ENCODE measurements at regions not wholly inside any gene's neighbourhood (a gene's known extent, or its start where the extent isn't known, plus 50 kb on each side); places are given as distances from the start of the nearest gene placed in this dataset.

DNA sequence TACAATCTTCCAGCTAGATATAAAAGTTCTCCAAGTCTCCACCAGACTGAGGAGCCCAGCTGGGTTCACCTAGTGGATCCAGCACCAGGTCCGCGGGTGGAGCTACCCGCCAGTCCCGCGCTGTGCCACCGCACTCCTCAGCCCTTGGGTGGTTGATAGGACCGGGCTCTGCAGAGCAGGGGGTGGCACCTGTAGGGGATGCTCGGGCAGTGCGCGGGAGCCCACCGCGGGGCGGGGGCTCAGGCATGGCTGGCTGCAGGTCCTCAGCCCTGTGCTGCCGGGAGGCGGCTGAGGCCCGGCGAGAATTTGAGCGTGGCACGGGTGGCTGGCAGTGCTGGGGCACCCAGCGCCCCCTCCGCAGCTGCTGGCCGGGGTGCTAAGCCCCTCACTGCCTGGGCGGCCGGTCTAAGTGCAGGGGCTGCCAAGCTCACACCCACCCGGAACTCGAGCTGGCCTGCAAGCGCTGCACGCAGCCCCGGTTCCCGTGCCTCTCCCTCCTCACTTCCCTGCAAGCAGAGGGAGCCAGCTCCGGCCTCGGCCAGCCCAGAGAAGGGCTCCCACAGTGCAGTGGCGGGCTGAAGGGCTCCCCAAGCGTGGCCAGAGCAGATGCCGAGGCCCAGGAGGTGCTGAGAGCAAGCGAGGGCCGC is 542.8 kb upstream of the PCDH9 start:
- Histone ChIP-seq H4K20me1 (no peaks in the 10 kb centered on the region), H3K4me1 (no peaks in the 10 kb centered on the region), H3K36me3 (no peaks in the 10 kb centered on the region), H3K9ac (no peak overlapping the region), H3K4me3 (no peak overlapping the region), H3K27ac (no peak overlapping the region), H3K9me3 (peaks cover 10% of the 10 kb centered on the region), H3K27me3 (no peaks in the 10 kb centered on the region), H3K4me2 (no peak overlapping the region)
- TF ChIP-seq Cebpa-rat (IDR thresholded peaks at IDR 0.05): no peak

DNA sequence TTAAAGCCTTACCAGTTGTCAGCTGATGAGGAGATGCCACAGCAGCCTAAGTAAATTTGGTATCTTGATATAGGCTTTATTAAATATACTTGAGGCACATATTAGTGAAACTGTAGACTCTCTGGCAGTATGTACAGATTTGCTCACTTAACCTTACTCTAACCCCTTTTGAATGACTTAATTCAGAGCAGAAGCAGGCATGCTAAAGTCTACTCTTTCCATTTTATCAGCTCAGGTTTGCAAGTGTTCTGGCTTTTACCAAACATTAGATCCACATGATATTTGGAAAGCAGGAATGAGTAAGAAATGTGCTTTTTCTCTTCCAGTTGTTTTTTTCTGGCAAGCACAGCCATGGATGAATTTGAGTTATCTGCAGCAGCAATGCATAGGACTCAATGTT is 541.0 kb upstream of the PCDH9 start:
- TF ChIP-seq Cebpa-rat (IDR thresholded peaks at IDR 0.05): no peak
- Histone ChIP-seq H3K4me2 (no peak overlapping the region), H3K27me3 (no peaks in the 10 kb centered on the region), H3K36me3 (no peaks in the 10 kb centered on the region), H3K4me1 (no peaks in the 10 kb centered on the region), H3K9me3 (peaks cover 10% of the 10 kb centered on the region), H3K4me3 (no peak overlapping the region), H4K20me1 (no peaks in the 10 kb centered on the region), H3K9ac (no peak overlapping the region), H3K27ac (no peak overlapping the region)

DNA sequence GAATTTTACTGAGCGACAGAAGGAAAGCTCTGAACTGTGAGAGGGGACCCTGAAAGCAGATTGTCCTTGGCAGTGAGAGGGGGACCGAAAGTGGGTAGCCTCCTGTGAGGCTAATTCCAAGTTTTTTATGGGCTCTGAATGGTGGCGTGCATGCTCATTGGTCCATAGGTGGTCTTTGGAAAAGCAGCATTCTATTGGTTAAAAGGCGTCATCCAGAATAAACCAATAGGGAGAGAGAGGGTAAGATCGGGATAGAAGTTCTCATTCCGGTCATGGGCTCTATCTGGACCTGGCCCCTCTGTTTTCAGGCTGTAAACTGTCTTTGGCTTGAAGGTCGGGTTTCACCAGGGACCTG is 539.8 kb upstream of the PCDH9 start:
- no peaks in the 10 kb centered on the region for H4K20me1 ChIP-seq
- no peak overlapping the region for H3K4me3 ChIP-seq
- H3K36me3 ChIP-seq: no peaks in the 10 kb centered on the region
- no peak overlapping the region for H3K27ac ChIP-seq
- no peak for TF ChIP-seq Cebpa-rat (IDR thresholded peaks at IDR 0.05)
- H3K27me3 ChIP-seq: no peaks in the 10 kb centered on the region
- no peak overlapping the region for H3K9ac ChIP-seq
- no peak overlapping the region for H3K4me2 ChIP-seq
- peaks cover 10% of the 10 kb centered on the region for H3K9me3 ChIP-seq
- H3K4me1 ChIP-seq: no peaks in the 10 kb centered on the region

- no peak overlapping the region for H3K4me2 ChIP-seq
- TF ChIP-seq Cebpa-rat (IDR thresholded peaks at IDR 0.05): no peak
- no peak overlapping the region for H3K27ac ChIP-seq
- no peaks in the 10 kb centered on the region for H3K27me3 ChIP-seq
- no peaks in the 10 kb centered on the region for H3K4me1 ChIP-seq
- H3K4me3 ChIP-seq: no peak overlapping the region
- H3K9me3 ChIP-seq: peaks cover 10% of the 10 kb centered on the region
- no peaks in the 10 kb centered on the region for H4K20me1 ChIP-seq
- H3K9ac ChIP-seq: no peak overlapping the region
- no peaks in the 10 kb centered on the region for H3K36me3 ChIP-seq
Measured at GRCh38 chr13:67769063-67769986, 539.2 kb upstream of the PCDH9 start.

- Histone ChIP-seq H3K4me3 (no peak overlapping the region), H3K4me1 (no peaks in the 10 kb centered on the region), H3K4me2 (no peak overlapping the region), H3K9ac (no peak overlapping the region), H3K27me3 (no peaks in the 10 kb centered on the region), H3K36me3 (no peaks in the 10 kb centered on the region), H3K9me3 (no peaks in the 10 kb centered on the region), H4K20me1 (no peaks in the 10 kb centered on the region), H3K27ac (no peak overlapping the region)
- TF ChIP-seq Cebpa-rat (IDR thresholded peaks at IDR 0.05): no peak
Measured at GRCh38 chr13:67763984-67764383, 533.8 kb upstream of the PCDH9 start.

GRCh38 chr13:67763384-67763783 is 533.2 kb upstream of the PCDH9 start:
- Histone ChIP-seq H4K20me1 (no peaks in the 10 kb centered on the region), H3K27me3 (no peaks in the 10 kb centered on the region), H3K36me3 (no peaks in the 10 kb centered on the region), H3K9me3 (no peaks in the 10 kb centered on the region), H3K4me2 (no peak overlapping the region), H3K27ac (no peak overlapping the region), H3K4me3 (no peak overlapping the region), H3K4me1 (no peaks in the 10 kb centered on the region), H3K9ac (no peak overlapping the region)
- no peak for TF ChIP-seq Cebpa-rat (IDR thresholded peaks at IDR 0.05)

DNA sequence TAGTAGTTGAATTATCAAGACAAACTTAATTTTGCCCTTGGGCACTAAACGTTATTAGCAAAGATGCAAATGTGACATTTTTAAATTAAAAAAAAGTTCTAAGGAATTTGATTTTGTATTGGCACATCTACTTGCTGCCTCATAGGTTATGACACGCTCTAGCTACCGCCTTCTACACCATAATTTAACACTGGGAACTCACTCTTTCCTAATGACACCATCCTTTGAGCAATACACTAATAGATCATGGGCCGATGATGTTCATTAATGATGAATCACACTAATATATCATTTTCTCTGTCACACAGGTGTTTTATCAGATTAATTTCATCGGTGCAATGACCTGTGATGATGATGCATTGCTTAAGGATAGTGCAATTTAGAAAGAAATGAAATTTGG is 528.8 kb upstream of the PCDH9 start:
- H3K4me3 ChIP-seq: no peak overlapping the region
- TF ChIP-seq Cebpa-rat (IDR thresholded peaks at IDR 0.05): no peak

GRCh38 chr13:67754012-67754411 is 523.9 kb upstream of the PCDH9 start:
- Histone ChIP-seq H4K20me1 (no peaks in the 10 kb centered on the region), H3K4me1 (no peaks in the 10 kb centered on the region), H3K9me3 (peaks cover 4% of the 10 kb centered on the region; the same call in 1 of the 2 replicates), H3K9ac (no peak overlapping the region), H3K36me3 (no peaks in the 10 kb centered on the region), H3K4me2 (no peak overlapping the region), H3K4me3 (no peak overlapping the region), H3K27ac (no peak overlapping the region), H3K27me3 (no peaks in the 10 kb centered on the region)
- no peak for TF ChIP-seq Cebpa-rat (IDR thresholded peaks at IDR 0.05)

More for the DNA sequence above, 528.8 kb upstream of the PCDH9 start:
- Histone ChIP-seq H3K4me2 (no peak overlapping the region), H3K9ac (no peak overlapping the region), H3K9me3 (peaks cover 4% of the 10 kb centered on the region; the same call in 1 of the 2 replicates), H3K4me1 (no peaks in the 10 kb centered on the region), H4K20me1 (no peaks in the 10 kb centered on the region), H3K27ac (no peak overlapping the region), H3K27me3 (no peaks in the 10 kb centered on the region), H3K36me3 (no peaks in the 10 kb centered on the region)

GRCh38 chr13:67752759-67753158 is 522.6 kb upstream of the PCDH9 start:
- H3K27me3 ChIP-seq: no peaks in the 10 kb centered on the region
- no peak overlapping the region for H3K4me3 ChIP-seq
- no peak overlapping the region for H3K4me2 ChIP-seq
- no peaks in the 10 kb centered on the region for H3K36me3 ChIP-seq
- H4K20me1 ChIP-seq: no peaks in the 10 kb centered on the region
- no peak for TF ChIP-seq Cebpa-rat (IDR thresholded peaks at IDR 0.05)
- no peak overlapping the region for H3K9ac ChIP-seq
- H3K27ac ChIP-seq: no peak overlapping the region
- H3K9me3 ChIP-seq: peaks cover 4% of the 10 kb centered on the region; the same call in 1 of the 2 replicates
- no peaks in the 10 kb centered on the region for H3K4me1 ChIP-seq

GRCh38 chr13:67742478-67742877 is 512.3 kb upstream of the PCDH9 start:
- H3K4me2 ChIP-seq: no peak overlapping the region
- H3K4me1 ChIP-seq: no peaks in the 10 kb centered on the region
- no peak for TF ChIP-seq Cebpa-rat (IDR thresholded peaks at IDR 0.05)
- H3K27ac ChIP-seq: no peak overlapping the region
- no peaks in the 10 kb centered on the region for H3K36me3 ChIP-seq
- H3K4me3 ChIP-seq: no peak overlapping the region
- H3K9ac ChIP-seq: no peak overlapping the region
- no peaks in the 10 kb centered on the region for H4K20me1 ChIP-seq
- H3K27me3 ChIP-seq: no peaks in the 10 kb centered on the region
- no peaks in the 10 kb centered on the region for H3K9me3 ChIP-seq
